Caco-2 (cell line): ENCODE measurements at regions not wholly inside any gene's neighbourhood (a gene's known extent, or its start where the extent isn't known, plus 50 kb on each side); places are given as distances from the start of the nearest gene placed in this dataset.

Experiments used
- BruUV-seq: library from RNA; stranded (reverse); fragments of 400-500 nt; replicated peaks from 2 replicates; lab custom pipeline; 2021; lab: Mats Ljungman, UMichigan
- CTCF ChIA-PET: fragments of 300-600 bp; sonication (Branson Sonifier 250); formaldehyde crosslinking; loops from one replicate; lab custom pipeline; 2022; ENCODE audit warnings: antibody characterized with exemption; lab: Charles Lee
- POLR2A ChIA-PET: fragments of 300-600 bp; sonication (Branson Sonifier 250); formaldehyde crosslinking; loops from one replicate; lab custom pipeline; 2022; ENCODE audit warnings: antibody characterized with exemption; lab: Charles Lee
- DNase-seq, 2 experiments: peaks; one replicate each; pipeline versions ENCODE4 v3.0.0 to v3.0.0-alpha.2; 2020 to 2022
- H3K27me3 ChIP-seq: replicated peaks from 2 replicates; pipeline ENCODE4 v1.6.0; 2011; ENCODE audit warnings: low read length; ENCODE audit not compliant: control insufficient read depth, insufficient read depth
- H3K36me3 ChIP-seq: 2 replicates; pipeline ENCODE4 v1.5.1; 2011; ENCODE audit warnings: low read length; ENCODE audit not compliant: control insufficient read depth, insufficient read depth
- H3K4me1 ChIP-seq: fragments of 250-450 bp; sonication (Bioruptor Pico); 2 replicates; pipeline ENCODE4 v1.5.1; 2020; ENCODE audit warnings: mild to moderate bottlenecking
- H3K4me3 ChIP-seq: 2 replicates; pipeline ENCODE4 v1.5.1; 2011; ENCODE audit warnings: low read depth, mild to moderate bottlenecking, control low read depth, low read length
- H3K9me3 ChIP-seq: fragments of 250-450 bp; sonication (Bioruptor Pico); 2 replicates; pipeline ENCODE4 v1.5.1; 2020; ENCODE audit warnings: mild to moderate bottlenecking, moderate library complexity
- H3K27ac Mint-ChIP-seq: one replicate; pipeline ENCODE4 v1.8.0; 2022; ENCODE audit warnings: mixed read lengths; ENCODE audit not compliant: unreplicated experiment
- H3K27me3 Mint-ChIP-seq: one replicate; pipeline ENCODE4 v1.8.0; 2022; ENCODE audit warnings: mixed read lengths; ENCODE audit not compliant: insufficient read depth, unreplicated experiment
- H3K36me3 Mint-ChIP-seq: one replicate; pipeline ENCODE4 v1.8.0; 2022; ENCODE audit warnings: mild to moderate bottlenecking, mixed read lengths; ENCODE audit not compliant: insufficient read depth, unreplicated experiment
- H3K4me1 Mint-ChIP-seq: one replicate; pipeline ENCODE4 v1.8.0; 2022; ENCODE audit warnings: low read depth, mixed read lengths; ENCODE audit not compliant: unreplicated experiment
- H3K4me3 Mint-ChIP-seq: one replicate; pipeline ENCODE4 v1.8.0; 2022; ENCODE audit warnings: mild to moderate bottlenecking, moderate library complexity, mixed read lengths; ENCODE audit not compliant: unreplicated experiment
- H3K9me3 Mint-ChIP-seq: one replicate; pipeline ENCODE4 v1.8.0; 2022; ENCODE audit warnings: mixed read lengths; ENCODE audit not compliant: unreplicated experiment
- CTCF ChIP-seq, 2 experiments: fragments of 200-600 bp in 1 of 2; IDR thresholded peaks; 1 replicate in 1 of 2; 2 replicates in 1 of 2; pipeline versions ENCODE4 v1.5.1 to v1.8.0; 2011 to 2022; ENCODE audit warnings: antibody characterized with exemption in 1 of 2, control low read depth in 1 of 2, inconsistent platforms in 1 of 2, low read depth in 1 of 2, low read length in 1 of 2, mild to moderate bottlenecking in 1 of 2, moderate library complexity in 1 of 2; ENCODE audit not compliant: insufficient read depth in 1 of 2, severe bottlenecking in 1 of 2, unreplicated experiment in 1 of 2
- intact Hi-C: fragments of 100-400 bp; cut with micrococcal nuclease; formaldehyde crosslinking; loops from one replicate; pipeline ENCODE4 v1.10.0; 2022; ENCODE audit not compliant: unreplicated experiment

- DNase-seq, result no peak
- no peak for TF ChIP-seq CTCF (IDR thresholded peaks at IDR 0.05; ENCODE audit: insufficient read depth in 1 of 2, low read depth in 1 of 2, low read length in 1 of 2, severe bottlenecking in 1 of 2, unreplicated experiment in 1 of 2)
- Mint-ChIP-seq H3K27ac (no peak overlapping the region), H3K36me3 (no peaks in the 10 kb centered on the region), H3K27me3 (no peaks in the 10 kb centered on the region), H3K4me1 (no peaks in the 10 kb centered on the region), H3K9me3 (no peaks in the 10 kb centered on the region), H3K4me3 (no peak overlapping the region)
- intact Hi-C loops, result no loop called here
- Histone ChIP-seq H3K27me3 (no peaks in the 10 kb centered on the region), H3K4me3 (no peak overlapping the region), H3K9me3 (no peaks in the 10 kb centered on the region), H3K36me3 (no peaks in the 10 kb centered on the region), H3K4me1 (no peaks in the 10 kb centered on the region)
- BruUV-seq, result no TSS peak
- ChIA-PET POLR2A (no interaction called here), CTCF (no interaction called here)
Measured at GRCh38 chr18:51833850-51834249, 506.1 kb upstream of the DCC start.

GRCh38 chr18:51848702-51849101 is 491.3 kb upstream of the DCC start:
- H3K36me3 Mint-ChIP-seq, result no peaks in the 10 kb centered on the region
- H3K9me3 Mint-ChIP-seq, result no peaks in the 10 kb centered on the region
- no peak for TF ChIP-seq CTCF (IDR thresholded peaks at IDR 0.05; ENCODE audit: insufficient read depth in 1 of 2, low read depth in 1 of 2, low read length in 1 of 2, severe bottlenecking in 1 of 2, unreplicated experiment in 1 of 2)
- H3K36me3 ChIP-seq, result no peaks in the 10 kb centered on the region
- CTCF ChIA-PET, result no interaction called here
- no peak overlapping the region for H3K4me3 Mint-ChIP-seq
- peaks cover 2% of the 10 kb centered on the region for H3K27me3 Mint-ChIP-seq
- H3K27me3 ChIP-seq, result no peaks in the 10 kb centered on the region
- H3K4me3 ChIP-seq, result no peak overlapping the region
- intact Hi-C loops, result no loop called here
- no peaks in the 10 kb centered on the region for H3K9me3 ChIP-seq
- POLR2A ChIA-PET, result no interaction called here
- DNase-seq, result no peak
- H3K4me1 ChIP-seq, result no peaks in the 10 kb centered on the region
- H3K27ac Mint-ChIP-seq, result no peak overlapping the region
- BruUV-seq, result no TSS peak
- H3K4me1 Mint-ChIP-seq, result no peaks in the 10 kb centered on the region

- intact Hi-C loops, result no loop called here
- no peak for DNase-seq
- ChIA-PET POLR2A (no interaction called here), CTCF (no interaction called here)
- BruUV-seq, result no TSS peak
- H3K27me3 ChIP-seq, result no peaks in the 10 kb centered on the region
- no peaks in the 10 kb centered on the region for H3K36me3 ChIP-seq
- H3K27me3 Mint-ChIP-seq, result peaks cover 2% of the 10 kb centered on the region
- H3K27ac Mint-ChIP-seq, result no peak overlapping the region
- H3K4me3 Mint-ChIP-seq, result no peak overlapping the region
- no peaks in the 10 kb centered on the region for H3K9me3 Mint-ChIP-seq
- H3K4me3 ChIP-seq, result no peak overlapping the region
- H3K36me3 Mint-ChIP-seq, result no peaks in the 10 kb centered on the region
- no peaks in the 10 kb centered on the region for H3K4me1 ChIP-seq
- no peaks in the 10 kb centered on the region for H3K4me1 Mint-ChIP-seq
- no peaks in the 10 kb centered on the region for H3K9me3 ChIP-seq
- TF ChIP-seq CTCF (IDR thresholded peaks at IDR 0.05; ENCODE audit: insufficient read depth in 1 of 2, low read depth in 1 of 2, low read length in 1 of 2, severe bottlenecking in 1 of 2, unreplicated experiment in 1 of 2), result no peak
Measured at GRCh38 chr18:51852681-51853080, 487.3 kb upstream of the DCC start.
